Pancreas (tissue), 10 donors: ENCODE measurements at regions not wholly inside any gene's neighbourhood (a gene's known extent, or its start where the extent isn't known, plus 50 kb on each side); places are given as distances from the start of the nearest gene placed in this dataset.

Experiments
- ATAC-seq, 4 donors: fragments of 200-7000 bp; cut with Tn5 transposase; one replicate each; pipeline versions ENCODE4 v1.8.0 to v1.9.1; 2020; ENCODE audit warnings: mild to moderate bottlenecking in 4 of 4, moderate library complexity in 4 of 4
- DNase-seq, 6 donors: peaks; one replicate each; pipeline ENCODE4 v3.0.0-alpha.2; 2020
- FAIRE-seq: peaks from 2 replicates; lab custom pipeline; 2012; peaks lifted over from hg19 to GRCh38; lab: Jason Lieb, UNC
- H3K27ac ChIP-seq, 4 donors: fragments of 200-600 bp; sonication (generic); 1 replicate in 3 of 4; 2 replicates in 1 of 4; pipeline versions ENCODE4 v1.5.0 to v1.8.0; 2020
- H3K27me3 ChIP-seq, 4 donors: fragments of 200-600 bp; one replicate each; pipeline ENCODE4 v1.8.0; 2021
- H3K36me3 ChIP-seq, 3 donors: fragments of 200-600 bp; sonication (generic) in 1 of 3; one replicate each; pipeline versions ENCODE4 v1.5.0 to v1.8.0; 2020 to 2021
- H3K4me1 ChIP-seq, 3 donors: fragments of 200-600 bp; one replicate each; pipeline ENCODE4 v1.8.0; 2021
- H3K4me3 ChIP-seq, 4 donors: fragments of 200-600 bp; sonication (generic) in 2 of 4; one replicate each; pipeline versions ENCODE4 v1.5.0 to v1.8.0; 2020 to 2021
- H3K9me3 ChIP-seq, 4 donors: fragments of 200-600 bp; one replicate each; pipeline ENCODE4 v1.8.0; 2021
- CTCF ChIP-seq, 4 donors: fragments of 200-600 bp; sonication (generic) in 3 of 4; IDR thresholded peaks; one replicate each; pipeline versions ENCODE4 v1.5.0 to v1.8.0; 2021; ENCODE audit warnings: antibody characterized with exemption in 4 of 4
- WGBS, 2 donors: extraction: QIAGEN DNeasy Blood & Tissue Kit; methylation state at CpG; one replicate each; pipeline ENCODE4 v1.1.7; 2013; 5-methylcytosine and 5-hydroxymethylcytosine counted together
- intact Hi-C, 3 donors: fragments of 100-400 bp; cut with DNase I; formaldehyde crosslinking; loops; one replicate each; pipeline versions ENCODE4 v1.11.1 to v1.14.2; 2022
- donor health status: healthy with polysubstance abuse.
- donor health status: DM: no; HTN: no; CAD: no; lungs with moderate emphysema.
- donor health status: DM: no; HTN: no; CAD: no.
- donor health status: control.
- donor health status: control.
- donor health status: Bipolar disorder and iron deficiency.
- donor health status: DM: yes; HTN: yes; CAD: no.
- donor health status: DM: no; HTN: no; CAD: no.
- donor health status: DM: no; HTN: no; CAD: no.
- donor health status: DM: yes; HTN: yes; CAD: no.

- H3K27me3 ChIP-seq, result no peaks in the 10 kb centered on the region
- no peaks in the 10 kb centered on the region for H3K36me3 ChIP-seq
- H3K4me1 ChIP-seq, result no peaks in the 10 kb centered on the region
- WGBS, 2 donors, result 61 to 66% methylated on average over 3 of the region's 3 CpGs
- no peak for ATAC-seq
- intact Hi-C loops, result no loop called here
- TF ChIP-seq CTCF (IDR thresholded peaks at IDR 0.05), result no peak
- no peak overlapping the region for H3K27ac ChIP-seq
- H3K4me3 ChIP-seq, result no peak overlapping the region
- no peak for FAIRE-seq
- H3K9me3 ChIP-seq, result no peaks in the 10 kb centered on the region
- no peak for DNase-seq
Measured at GRCh38 chr5:58365791-58366190, 94.1 kb downstream of the PLK2 start.

GRCh38 chr5:58363461-58364249 lies 96.2 kb downstream of the PLK2 start:
- Histone ChIP-seq H3K4me3 (no peak overlapping the region), H3K9me3 (no peaks in the 10 kb centered on the region), H3K27ac (no peak overlapping the region), H3K27me3 (no peaks in the 10 kb centered on the region), H3K36me3 (no peaks in the 10 kb centered on the region), H3K4me1 (no peaks in the 10 kb centered on the region)
- FAIRE-seq (no peak), DNase-seq (no peak), ATAC-seq (no peak)
- WGBS, 2 donors, result 89 to 90% methylated on average over 8 of the region's 8 CpGs
- TF ChIP-seq CTCF (IDR thresholded peaks at IDR 0.05), result no peak
- intact Hi-C loops, result no loop called here

- no peaks in the 10 kb centered on the region for H3K4me1 ChIP-seq
- no peak overlapping the region for H3K4me3 ChIP-seq
- no peak overlapping the region for H3K27ac ChIP-seq
- no peak for TF ChIP-seq CTCF (IDR thresholded peaks at IDR 0.05)
- 93 to 94% methylated on average over 3 of the region's 3 CpGs for WGBS, 2 donors
- H3K27me3 ChIP-seq, result no peaks in the 10 kb centered on the region
- no peak for DNase-seq
- no peaks in the 10 kb centered on the region for H3K36me3 ChIP-seq
- intact Hi-C loops, result no loop called here
- H3K9me3 ChIP-seq, result no peaks in the 10 kb centered on the region
- no peak for ATAC-seq
- no peak for FAIRE-seq
Measured at GRCh38 chr5:58362135-58362534, 97.8 kb downstream of the PLK2 start.

- Histone ChIP-seq H3K9me3 (no peaks in the 10 kb centered on the region), H3K27ac (no peak overlapping the region), H3K4me1 (no peaks in the 10 kb centered on the region), H3K27me3 (no peaks in the 10 kb centered on the region), H3K36me3 (no peaks in the 10 kb centered on the region), H3K4me3 (no peak overlapping the region)
- no peak for FAIRE-seq
- no peak for TF ChIP-seq CTCF (IDR thresholded peaks at IDR 0.05)
- WGBS, 2 donors, result 95% methylated on average over 2 of the region's 2 CpGs
- intact Hi-C loops, result no loop called here
- no peak for DNase-seq
- no peak for ATAC-seq
Measured at GRCh38 chr5:58360794-58361193, 99.1 kb downstream of the PLK2 start.

GRCh38 chr5:58359981-58360380 lies 99.9 kb downstream of the PLK2 start:
- no peaks in the 10 kb centered on the region for H3K9me3 ChIP-seq
- DNase-seq, result no peak
- no peak for TF ChIP-seq CTCF (IDR thresholded peaks at IDR 0.05)
- no peaks in the 10 kb centered on the region for H3K27me3 ChIP-seq
- H3K4me1 ChIP-seq, result no peaks in the 10 kb centered on the region
- no peak overlapping the region for H3K4me3 ChIP-seq
- no peak for ATAC-seq
- no peak for FAIRE-seq
- 63% methylated on average over 3 of the region's 3 CpGs for WGBS, 2 donors
- H3K36me3 ChIP-seq, result no peaks in the 10 kb centered on the region
- no peak overlapping the region for H3K27ac ChIP-seq
- intact Hi-C loops, result no loop called here
